VCaP (cell line): ENCODE measurements at regions not wholly inside any gene's neighbourhood (a gene's known extent, or its start where the extent isn't known, plus 50 kb on each side); places are given as distances from the start of the nearest gene placed in this dataset.

Source experiments
- H3K27ac ChIP-seq: fragments of 450-650 bp; 2 replicates; pipeline ENCODE4 v1.5.1; 2017
- TF ChIP-seq, protein P1 (sequence below): fragments of 450-650 bp; conservative IDR thresholded peaks from 2 replicates; pipeline ENCODE4 v1.5.1; 2017; ENCODE audit warnings: mild to moderate bottlenecking, moderate library complexity

DNA sequence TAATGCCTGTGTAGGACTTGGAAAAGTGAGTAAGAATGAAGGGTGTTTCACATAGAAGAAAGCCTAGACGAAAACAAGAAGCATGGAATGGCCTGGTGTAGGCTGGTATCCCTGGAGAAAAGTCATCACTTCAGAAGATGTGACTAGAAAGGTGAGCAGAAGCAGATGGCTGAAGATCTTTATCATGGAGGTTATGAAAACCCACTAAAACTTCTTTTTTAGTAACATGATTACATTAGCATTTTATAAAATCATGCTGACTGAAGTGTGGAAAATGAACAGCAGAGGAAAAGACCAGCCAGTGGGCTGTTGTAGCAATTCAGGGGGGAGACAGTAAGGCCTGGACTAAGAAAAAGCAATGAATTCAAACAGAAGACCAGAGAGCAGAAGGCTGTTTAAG, 114.5 kb upstream of the G2E3 start:
- H3K27ac ChIP-seq: no peak overlapping the region
- TF ChIP-seq, protein P1, sequence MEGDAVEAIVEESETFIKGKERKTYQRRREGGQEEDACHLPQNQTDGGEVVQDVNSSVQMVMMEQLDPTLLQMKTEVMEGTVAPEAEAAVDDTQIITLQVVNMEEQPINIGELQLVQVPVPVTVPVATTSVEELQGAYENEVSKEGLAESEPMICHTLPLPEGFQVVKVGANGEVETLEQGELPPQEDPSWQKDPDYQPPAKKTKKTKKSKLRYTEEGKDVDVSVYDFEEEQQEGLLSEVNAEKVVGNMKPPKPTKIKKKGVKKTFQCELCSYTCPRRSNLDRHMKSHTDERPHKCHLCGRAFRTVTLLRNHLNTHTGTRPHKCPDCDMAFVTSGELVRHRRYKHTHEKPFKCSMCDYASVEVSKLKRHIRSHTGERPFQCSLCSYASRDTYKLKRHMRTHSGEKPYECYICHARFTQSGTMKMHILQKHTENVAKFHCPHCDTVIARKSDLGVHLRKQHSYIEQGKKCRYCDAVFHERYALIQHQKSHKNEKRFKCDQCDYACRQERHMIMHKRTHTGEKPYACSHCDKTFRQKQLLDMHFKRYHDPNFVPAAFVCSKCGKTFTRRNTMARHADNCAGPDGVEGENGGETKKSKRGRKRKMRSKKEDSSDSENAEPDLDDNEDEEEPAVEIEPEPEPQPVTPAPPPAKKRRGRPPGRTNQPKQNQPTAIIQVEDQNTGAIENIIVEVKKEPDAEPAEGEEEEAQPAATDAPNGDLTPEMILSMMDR: no peak

DNA sequence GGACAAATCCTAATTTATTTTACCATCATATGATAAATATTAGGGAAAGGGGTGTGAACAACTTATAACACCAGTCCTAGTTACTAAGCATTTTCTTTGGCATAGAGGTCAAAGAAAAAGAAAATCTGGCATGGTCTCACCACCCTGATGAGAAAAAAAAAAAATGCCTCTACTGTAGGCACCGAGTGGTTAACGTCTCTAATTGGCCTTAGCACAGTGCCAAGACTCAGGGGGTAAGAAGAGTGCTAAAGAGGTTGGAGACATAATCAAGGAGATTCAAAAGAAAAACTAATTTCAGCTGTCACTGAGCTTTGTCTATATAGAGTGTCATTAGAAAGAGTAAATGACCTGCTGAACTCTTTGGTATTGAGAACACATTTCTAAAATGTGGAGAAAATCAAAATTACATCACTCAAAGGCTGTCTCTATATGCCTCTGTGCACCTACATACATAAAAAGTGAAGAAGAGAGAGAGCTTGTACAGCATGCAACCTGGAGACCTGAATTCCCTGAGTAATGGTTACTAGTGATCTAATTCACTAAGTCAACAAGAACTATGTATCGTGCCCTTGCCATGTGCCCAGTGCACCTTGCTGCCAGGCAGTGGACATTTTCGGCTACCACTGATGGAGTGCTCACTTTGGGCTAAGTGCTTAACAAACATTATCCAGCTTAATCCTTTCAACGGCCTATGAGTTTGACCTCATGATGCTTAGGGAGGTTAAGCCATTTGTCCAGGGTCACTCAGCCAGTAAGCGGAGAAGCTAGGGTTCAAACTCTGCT, 113.8 kb upstream of the G2E3 start:
- TF ChIP-seq, protein P1: no peak
- H3K27ac ChIP-seq: no peak overlapping the region

DNA sequence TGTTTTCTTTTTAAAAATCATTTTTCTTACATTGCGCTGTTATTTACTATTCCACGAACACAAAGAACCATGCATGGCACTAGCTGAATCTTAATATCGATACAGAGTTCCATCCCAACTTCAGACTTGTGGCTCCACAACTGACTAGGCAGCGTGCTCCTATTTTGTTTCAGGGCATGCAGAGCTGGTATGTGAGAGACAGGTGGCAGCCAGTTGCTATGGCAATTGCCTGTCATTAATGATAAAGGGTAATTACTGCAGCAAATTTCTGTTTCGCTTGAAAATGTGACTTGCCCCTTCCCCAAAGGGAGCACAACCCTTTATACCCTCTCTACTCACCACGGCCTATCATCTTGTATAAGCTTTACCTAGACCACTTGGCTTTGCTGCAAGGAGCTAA, 113.1 kb upstream of the G2E3 start:
- TF ChIP-seq, protein P1: no peak
- no peak overlapping the region for H3K27ac ChIP-seq

DNA sequence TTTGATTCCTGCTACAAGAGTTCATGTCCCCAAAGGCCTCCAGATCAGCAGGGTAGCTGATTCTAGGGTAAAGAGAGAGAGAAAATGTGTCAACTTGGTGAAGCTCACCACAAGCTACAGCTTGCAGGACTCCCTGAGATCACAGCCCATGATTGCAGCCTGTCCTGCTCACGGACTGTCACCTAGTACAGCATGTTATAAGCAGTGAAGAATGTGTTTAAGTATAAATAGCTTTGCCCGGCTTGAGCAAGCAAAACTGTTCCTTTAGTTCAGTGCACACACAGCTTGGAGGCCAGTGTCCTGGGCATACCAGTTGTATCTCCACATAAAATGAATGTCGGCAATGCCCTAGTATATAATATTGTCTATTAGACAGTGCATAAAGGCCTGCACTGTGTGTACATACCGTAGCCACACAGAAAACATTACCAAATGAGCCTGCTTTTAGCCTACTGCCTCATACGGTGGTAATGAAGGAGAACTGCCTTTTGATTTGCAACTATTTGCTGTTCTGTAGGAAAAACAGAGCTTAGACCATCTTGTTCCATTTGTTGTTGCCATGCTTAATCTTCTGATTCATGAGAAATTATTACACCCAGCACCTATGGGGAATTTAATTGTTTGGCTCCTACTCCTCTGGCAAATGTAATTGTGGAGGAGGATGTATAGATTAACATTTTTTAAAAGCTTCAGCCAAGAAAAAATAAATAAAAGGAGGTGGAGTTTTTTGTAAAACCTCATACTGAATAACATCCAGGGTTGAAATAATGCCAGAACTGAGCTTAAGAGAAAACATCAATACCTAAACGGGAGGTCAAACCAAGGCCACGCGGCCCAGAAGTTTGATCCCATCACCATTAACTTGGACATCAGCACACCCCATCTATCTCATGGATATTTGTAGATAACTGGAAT, 108.1 kb upstream of the G2E3 start:
- TF ChIP-seq, protein P1: no peak
- H3K27ac ChIP-seq: no peak overlapping the region; the same call in 1 of the 2 replicates

DNA sequence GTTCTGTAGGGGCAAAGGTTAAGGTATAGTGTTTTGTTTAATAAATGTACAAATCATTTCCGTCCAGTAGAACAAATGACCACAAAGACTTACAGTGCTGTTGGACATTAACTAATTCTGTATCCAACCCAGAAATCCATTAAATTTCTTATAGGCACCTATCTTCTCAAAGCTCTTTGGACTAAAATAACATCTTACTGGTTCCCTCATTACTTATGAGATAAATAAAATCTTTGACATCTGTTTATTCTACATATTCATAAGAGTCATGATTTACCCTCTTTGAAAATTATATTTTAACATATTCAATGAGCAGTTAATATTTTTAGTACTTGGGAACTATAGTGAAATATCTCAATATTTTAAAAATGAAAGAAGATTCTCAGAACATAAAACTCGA, 102.7 kb upstream of the G2E3 start:
- TF ChIP-seq, protein P1: no peak
- H3K27ac ChIP-seq: no peak overlapping the region

DNA sequence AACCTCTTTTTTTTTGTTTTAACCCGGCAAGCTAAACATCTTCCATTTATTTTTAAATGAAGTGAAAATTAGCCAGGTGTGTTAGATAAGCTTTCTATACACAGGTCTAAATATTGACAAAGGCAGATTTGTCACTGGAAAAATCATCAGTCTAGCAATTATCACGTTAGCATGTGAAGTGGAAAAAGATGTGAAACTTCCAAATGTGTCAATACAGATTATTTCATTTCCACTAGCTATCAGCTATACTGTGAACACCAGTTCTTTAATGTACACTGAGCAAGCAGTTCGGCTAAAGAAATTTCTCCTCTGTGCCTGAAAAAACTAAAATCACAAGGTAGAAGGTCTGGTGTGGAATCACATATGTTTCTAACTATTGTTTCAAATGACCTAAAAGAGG, 96.6 kb upstream of the G2E3 start:
- TF ChIP-seq, protein P1: no peak
- no peak overlapping the region for H3K27ac ChIP-seq

DNA sequence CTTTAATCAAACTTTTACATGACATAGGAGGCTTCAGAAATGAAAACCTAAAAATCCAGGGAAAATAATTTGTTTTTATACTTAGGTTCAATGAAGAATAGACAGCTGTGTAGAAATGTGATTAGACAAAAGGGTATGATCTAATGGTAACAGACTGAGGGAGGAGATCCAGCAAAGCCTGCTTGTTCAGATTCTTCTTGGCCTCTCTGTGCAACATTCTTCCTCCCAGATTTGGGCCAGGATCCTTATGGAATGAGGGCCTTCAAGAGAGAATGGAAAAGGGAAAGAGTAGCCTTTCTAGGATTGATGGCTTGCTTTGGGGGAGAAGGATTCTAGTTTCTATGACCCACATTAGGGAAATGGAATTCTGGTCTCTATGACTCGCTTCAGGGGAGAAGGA, 94.5 kb upstream of the G2E3 start:
- no peak overlapping the region for H3K27ac ChIP-seq
- TF ChIP-seq, protein P1: no peak
